GM18870 (cell line): ENCODE measurements at regions not wholly inside any gene's neighbourhood (a gene's known extent, or its start where the extent isn't known, plus 50 kb on each side); places are given as distances from the start of the nearest gene placed in this dataset.

Experiments used
- ATAC-seq: cut with Tn5 transposase; IDR thresholded peaks from one replicate; pipeline ENCODE4 v1.9.1; 2021; ENCODE audit warnings: moderate library complexity; ENCODE audit not compliant: unreplicated experiment

- no peak for ATAC-seq
These were observed 867.1 kb downstream of the GATA3 start for GRCh38 chr10:8921568-8921967.

GRCh38 chr10:8923096-8923495 is 868.6 kb downstream of the GATA3 start:
- no peak for ATAC-seq

- ATAC-seq = no peak
These were observed 873.2 kb downstream of the GATA3 start for GRCh38 chr10:8927705-8928104.

DNA sequence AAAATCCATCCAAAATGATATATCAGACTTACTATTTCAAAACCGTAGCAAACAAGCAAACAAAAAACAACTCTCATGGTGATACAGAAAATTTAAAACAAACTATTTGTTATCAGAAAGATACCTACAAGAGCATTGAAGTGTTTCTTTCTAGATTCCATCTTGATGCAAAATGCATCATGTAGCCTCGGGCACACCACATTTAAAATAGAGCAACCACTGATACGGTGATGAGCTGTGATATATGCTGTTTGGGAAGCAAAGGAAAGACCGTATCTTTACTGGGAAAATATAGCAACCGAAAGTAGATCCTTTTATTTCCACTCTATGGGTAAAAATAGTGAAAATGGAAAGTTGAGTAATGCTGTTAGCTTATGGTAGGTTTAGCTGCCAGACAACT is 892.0 kb downstream of the GATA3 start:
- ATAC-seq = no peak

DNA sequence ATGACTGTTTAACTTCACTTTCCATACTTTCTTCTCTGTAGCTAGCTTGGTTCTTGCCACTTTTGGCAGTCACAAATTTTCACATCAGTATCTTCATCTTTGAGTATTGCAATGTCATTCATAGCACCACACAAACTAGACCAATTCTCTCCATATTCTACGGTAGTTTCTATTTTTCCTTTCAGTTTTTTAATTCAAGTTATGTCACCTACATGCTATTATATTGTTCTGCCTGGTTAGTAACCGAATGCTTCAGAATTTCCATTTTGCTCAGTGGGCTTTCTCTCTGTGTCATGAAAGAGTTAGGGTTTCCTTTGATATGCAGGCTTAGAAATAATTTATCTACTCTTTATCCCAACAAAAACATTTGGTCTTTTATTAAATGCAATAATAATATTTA is 896.5 kb downstream of the GATA3 start:
- ATAC-seq = no peak

- ATAC-seq = no peak
These were observed 897.1 kb downstream of the GATA3 start for GRCh38 chr10:8951440-8952089.

DNA sequence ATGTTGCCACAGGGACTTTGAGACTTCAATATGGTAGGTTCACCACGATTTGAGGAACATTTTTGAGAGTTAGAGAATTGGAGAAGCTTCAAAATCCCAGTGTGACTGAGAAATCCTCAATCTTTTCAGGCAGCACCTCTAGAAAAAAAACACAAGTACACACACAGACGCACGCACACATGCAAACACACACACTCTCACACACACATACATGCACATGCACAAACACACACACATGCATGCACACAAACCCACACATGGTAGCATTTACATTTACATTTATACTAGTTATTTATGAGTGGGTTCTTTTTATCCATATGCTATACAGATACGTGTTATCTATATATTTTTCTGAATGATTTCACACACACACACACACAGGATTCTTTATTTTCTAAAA is 901.9 kb downstream of the GATA3 start:
- no peak for ATAC-seq

DNA sequence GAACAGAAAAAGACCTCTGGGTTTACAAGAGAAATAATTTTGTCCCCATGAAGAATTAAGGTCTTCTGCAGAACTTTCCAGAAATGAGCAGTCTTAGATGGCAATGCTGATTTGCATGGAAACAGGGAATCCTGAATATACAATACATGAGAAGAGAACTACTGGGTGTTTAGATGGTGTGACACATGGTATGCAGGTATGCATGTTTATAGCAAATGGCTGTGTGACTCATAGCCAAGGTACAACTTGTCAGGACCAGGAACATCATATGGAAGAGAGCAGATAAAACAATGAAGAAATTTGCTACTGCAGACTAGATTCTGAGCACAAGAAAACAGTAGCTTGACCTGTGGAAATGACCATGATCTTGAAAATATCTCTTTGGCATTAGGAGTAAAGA is 907.8 kb downstream of the GATA3 start:
- ATAC-seq = no peak

DNA sequence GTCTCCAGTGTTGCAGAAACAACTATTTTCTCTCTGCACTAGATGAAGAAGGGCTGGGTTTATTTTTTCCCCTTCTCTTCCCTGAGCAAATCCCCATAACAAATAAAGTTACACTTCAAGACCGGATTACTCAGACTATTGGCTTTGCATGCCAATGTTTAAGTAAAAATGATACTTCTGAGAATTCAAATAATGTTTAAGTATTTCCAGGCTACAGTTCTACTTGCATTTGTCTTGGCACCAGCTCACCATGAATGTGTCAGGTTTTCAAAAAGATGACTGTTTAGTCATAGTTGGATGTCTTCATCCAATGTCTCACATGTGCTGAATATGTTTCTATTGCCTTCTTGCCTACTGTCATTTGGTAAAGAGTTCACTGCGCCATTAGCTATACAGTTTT is 912.6 kb downstream of the GATA3 start:
- no peak for ATAC-seq

- no peak for ATAC-seq
These were observed 915.4 kb downstream of the GATA3 start for GRCh38 chr10:8969853-8970252.

DNA sequence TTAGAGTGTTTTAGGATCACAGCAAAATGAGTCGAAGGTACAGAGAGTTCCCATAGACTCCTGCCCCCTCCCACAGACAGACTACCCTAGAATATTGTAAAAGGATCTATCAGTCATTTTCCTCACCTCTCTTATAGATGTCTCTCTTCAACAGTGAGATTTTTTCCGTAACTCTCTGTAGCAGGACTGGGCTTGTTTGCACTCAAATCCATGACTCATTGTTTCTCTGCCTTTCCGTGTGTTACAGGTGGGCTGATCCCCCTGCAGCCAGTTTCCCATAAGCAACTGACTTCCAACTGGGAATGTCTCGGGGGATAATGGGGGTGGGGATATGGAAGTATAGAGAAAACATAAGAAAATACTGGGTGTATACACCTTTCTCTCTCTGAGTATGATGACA is 921.0 kb downstream of the GATA3 start:
- ATAC-seq = no peak

DNA sequence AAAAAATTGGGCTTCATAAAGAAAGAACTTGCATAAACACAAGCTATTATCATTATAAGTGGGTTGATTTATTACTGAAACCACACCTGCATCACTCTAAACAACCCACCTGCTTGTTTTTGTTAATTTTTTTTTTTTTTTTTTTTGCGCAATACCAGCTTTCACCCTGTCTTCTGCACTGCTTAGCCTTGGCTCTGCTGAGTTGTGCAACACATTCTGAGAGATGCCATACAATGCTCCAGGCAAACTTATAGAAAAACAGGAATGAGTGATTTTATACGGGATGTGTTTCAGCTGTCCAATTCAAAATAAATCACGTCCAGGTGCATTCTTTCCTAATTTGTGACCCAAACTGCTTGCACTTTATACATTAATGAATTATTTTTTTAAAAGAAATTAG is 923.6 kb downstream of the GATA3 start:
- ATAC-seq = no peak

DNA sequence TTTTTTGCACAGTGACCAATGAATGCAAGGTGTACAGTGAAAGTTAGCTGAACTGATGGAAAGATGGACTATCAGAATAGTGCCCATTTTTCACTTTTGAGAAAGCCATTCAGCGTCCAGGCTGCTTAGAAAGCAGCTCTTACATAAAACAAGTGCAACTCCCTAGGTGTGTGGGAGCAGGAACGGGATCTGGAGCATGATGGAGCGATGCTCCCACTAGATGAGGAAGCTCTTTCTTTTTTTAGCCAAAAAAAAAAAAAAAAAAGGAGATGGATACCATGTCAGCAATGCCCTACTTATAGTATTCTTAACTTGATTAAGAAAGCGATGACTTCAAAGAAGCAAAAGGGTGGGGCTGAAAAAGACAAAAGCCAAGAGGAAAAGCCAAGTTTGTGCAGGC is 925.5 kb downstream of the GATA3 start:
- ATAC-seq = no peak

DNA sequence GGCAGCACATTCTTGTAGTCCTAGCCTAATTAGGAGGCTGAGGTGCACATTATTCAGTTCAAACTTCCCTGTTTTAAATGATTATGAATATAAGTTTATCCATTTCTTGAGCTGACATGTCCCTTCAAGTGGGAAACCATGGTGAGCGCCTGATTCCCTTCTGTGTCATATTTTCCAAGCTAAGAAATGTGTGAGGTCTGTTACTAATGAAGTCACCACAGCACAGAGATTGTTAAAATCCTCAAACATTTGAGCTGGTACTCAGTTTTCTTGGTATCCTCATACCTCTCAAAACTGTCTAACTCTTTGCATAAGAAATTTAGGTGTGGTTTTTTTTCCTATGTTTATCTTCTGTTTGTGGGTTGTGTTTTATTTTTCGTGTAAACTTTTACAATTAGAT is 926.8 kb downstream of the GATA3 start:
- no peak for ATAC-seq

GRCh38 chr10:8985651-8986050 is 931.2 kb downstream of the GATA3 start:
- ATAC-seq = no peak

DNA sequence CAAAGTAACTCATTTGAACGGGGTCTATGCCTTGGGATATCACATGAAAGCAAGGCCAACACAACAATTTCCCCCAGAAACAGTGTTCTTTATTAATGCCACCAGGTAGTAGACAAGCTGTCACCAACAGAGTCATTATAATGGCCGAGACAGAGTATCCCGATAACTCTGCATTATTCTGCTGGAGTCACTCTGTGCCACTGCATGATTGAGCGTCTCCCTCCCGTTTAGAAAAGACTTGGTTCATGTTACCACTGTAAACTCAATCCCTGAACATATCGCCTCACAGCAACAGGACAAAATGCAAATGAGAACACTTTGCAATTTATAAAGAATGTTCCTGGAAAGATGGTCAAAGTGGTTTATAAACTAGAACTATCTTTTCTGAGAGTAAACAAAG is 932.5 kb downstream of the GATA3 start:
- ATAC-seq = no peak

- ATAC-seq = no peak
These were observed 933.2 kb downstream of the GATA3 start for GRCh38 chr10:8987712-8988111.

DNA sequence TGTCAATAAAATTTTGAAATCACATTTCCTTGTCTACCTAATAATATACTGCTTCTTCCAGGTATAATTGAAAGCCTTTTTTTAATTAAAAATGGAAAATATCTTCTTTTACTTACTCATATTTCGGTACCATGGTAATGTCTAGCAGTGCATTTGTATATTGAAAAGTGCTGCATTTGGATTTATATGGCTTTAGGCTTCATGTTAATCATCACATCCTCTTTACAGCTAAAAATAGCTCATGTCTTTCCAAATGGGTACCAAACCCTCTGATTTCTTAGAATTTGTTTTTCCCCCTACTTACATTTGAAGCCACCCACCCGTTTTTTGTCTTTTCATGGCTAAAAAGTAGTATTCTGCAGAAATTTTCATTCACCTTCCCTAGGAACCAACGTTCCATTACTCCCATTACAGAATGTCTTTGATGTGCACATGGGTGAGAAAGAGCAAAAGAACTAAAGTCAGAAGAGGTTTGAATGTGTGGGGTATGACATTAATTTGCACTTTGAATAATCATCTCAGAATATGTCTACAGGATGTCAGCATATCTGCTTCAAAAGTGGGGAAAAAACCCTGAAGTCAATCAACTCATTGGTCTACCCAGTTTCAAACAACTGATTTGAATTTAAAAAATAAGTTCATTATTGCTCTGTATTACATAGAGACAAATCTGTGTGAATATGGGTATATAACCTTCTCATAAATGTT is 935.9 kb downstream of the GATA3 start:
- no peak for ATAC-seq

GRCh38 chr10:8992009-8992408 is 937.5 kb downstream of the GATA3 start:
- ATAC-seq = no peak

GRCh38 chr10:8993864-8994263 is 939.4 kb downstream of the GATA3 start:
- ATAC-seq = no peak

DNA sequence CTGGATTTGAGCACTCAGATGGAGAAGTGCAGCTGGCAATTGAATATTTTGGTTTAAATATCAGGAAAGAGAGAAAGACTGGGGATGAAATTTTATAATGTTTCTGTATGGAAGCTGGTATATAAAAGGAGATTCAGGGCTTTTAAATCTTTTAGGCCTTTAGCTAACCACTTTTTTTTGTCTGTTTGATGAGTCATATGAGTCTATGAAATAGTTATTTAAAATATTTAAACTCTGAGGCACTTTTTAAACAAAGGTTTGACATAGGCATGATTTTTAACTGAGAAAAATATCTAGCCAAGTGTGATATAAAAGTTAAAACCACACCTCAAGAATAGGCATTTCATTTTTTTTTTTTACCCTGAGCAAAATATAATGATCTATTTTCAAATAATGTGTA is 944.3 kb downstream of the GATA3 start:
- no peak for ATAC-seq

DNA sequence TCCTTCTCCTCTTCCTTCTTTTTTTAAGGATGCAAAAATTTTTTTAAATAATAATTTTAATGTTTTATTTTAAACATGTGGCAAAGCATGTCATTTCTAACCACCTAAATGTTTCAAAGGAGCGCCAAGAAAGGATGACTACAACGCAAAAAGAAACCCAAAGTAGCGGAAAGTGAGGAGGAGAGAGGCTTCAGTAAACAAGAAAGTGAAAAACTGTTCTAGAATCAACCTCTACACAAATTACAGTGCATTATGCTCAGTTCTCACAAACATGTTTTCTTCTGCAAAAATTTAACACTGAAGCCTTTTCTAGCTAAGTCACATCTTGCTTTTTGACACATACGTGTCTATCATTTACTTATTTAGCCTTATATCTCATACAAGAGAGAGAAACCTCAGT is 948.6 kb downstream of the GATA3 start:
- no peak for ATAC-seq

DNA sequence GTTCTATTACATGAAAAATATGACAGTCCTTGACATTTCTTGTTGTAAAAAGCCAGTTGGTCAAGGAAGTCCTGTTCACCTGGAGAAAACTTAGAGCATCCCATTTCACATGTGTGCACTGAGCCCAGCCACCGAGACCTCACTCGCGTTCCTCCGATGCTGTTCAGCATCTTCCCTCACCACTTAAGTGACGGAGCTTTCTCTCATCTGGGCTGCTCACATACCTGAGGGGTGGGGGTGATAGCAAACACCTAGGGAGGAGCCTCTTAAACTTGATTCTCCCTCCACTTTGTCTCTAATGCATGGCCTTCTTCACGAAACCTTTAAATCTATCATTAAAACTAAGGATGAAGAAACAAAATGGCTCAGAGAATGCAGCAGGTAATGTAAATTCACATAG is 950.2 kb downstream of the GATA3 start:
- no peak for ATAC-seq
